ENCODE measurements at regions not wholly inside any gene's neighbourhood (a gene's known extent, or its start where the extent isn't known, plus 50 kb on each side); places are given as distances from the start of the nearest gene placed in this dataset.

DNA sequence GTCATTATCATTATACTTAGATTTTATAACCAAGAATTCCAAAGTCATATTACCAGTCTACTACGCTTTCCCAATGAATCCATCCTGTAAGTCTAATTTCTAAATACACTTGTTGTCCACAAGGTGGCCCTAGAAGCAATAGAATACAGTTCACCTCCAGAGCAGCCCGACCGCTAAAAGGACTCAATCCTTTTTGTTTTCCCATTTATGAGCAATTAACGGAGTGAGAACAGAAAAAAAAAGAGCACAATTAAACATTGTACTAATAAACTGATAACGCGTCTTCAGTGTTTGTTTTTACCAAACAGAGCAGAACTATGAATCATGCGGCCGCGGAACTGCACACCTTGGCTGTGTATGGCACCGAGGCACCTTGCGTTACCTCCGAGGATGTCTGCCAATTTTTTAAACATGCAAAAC, 160.7 kb upstream of the DAPK1 start:
- H3K4me2 ChIP-seq (ENCODE audit: insufficient read depth, insufficient read length, low read length): peak overlapping the region; percentile 80
- H2BK20ac ChIP-seq (ENCODE audit: low read depth, low read length, poor library complexity, severe bottlenecking): no peak overlapping the region
- no peak overlapping the region for H3K18ac ChIP-seq (ENCODE audit: insufficient read length, low read depth, low read length)
- no peak overlapping the region for H4K5ac ChIP-seq (ENCODE audit: insufficient read length, low read depth, low read length)
- H4K8ac ChIP-seq (replicated peaks; ENCODE audit: insufficient read length, low read depth, low read length): no peak overlapping the region
- no peak overlapping the region for H3K14ac ChIP-seq (ENCODE audit: insufficient read depth, low read length)
- no peaks in the 10 kb centered on the region for H3K27me3 ChIP-seq (ENCODE audit: insufficient read depth, low read length)
- peaks cover 14% of the 10 kb centered on the region for H3K23me2 ChIP-seq (ENCODE audit: insufficient read length, low read depth, low read length, poor library complexity, severe bottlenecking)
- H2AFZ ChIP-seq (ENCODE audit: low read length): peak overlapping the region; percentile 1
- H3K27ac ChIP-seq (ENCODE audit: insufficient read length, low read depth, low read length): no peak overlapping the region
- Mint-ChIP-seq H3K4me1 (peaks cover 32% of the 10 kb centered on the region in 2 experiments), H3K27ac (peak overlapping the region in 1 of 3 experiments; percentile 91; a peak in 3 of 7 replicates), H3K4me3 (peak overlapping the region; percentile 67 to 78), H3K27me3 (ENCODE audit: low read depth) (peaks cover 2% of the 10 kb centered on the region), H3K36me3 (ENCODE audit: insufficient read depth in 1 of 3, low read depth in 3 of 3) (peaks cover 0 to 2% (median 1%) of the 10 kb centered on the region in 3 experiments; a peak in 5 of 7 replicates), H3K9me3 (peaks cover 2 to 8% of the 10 kb centered on the region in 2 experiments; a peak in 4 of 5 replicates)
- H3K9ac ChIP-seq (ENCODE audit: extremely low read depth, insufficient read length, low read length): peak overlapping the region; percentile 20
- H3K56ac ChIP-seq (ENCODE audit: insufficient read length, low read depth, low read length): no peak overlapping the region
- TF ChIP-seq, protein P1, sequence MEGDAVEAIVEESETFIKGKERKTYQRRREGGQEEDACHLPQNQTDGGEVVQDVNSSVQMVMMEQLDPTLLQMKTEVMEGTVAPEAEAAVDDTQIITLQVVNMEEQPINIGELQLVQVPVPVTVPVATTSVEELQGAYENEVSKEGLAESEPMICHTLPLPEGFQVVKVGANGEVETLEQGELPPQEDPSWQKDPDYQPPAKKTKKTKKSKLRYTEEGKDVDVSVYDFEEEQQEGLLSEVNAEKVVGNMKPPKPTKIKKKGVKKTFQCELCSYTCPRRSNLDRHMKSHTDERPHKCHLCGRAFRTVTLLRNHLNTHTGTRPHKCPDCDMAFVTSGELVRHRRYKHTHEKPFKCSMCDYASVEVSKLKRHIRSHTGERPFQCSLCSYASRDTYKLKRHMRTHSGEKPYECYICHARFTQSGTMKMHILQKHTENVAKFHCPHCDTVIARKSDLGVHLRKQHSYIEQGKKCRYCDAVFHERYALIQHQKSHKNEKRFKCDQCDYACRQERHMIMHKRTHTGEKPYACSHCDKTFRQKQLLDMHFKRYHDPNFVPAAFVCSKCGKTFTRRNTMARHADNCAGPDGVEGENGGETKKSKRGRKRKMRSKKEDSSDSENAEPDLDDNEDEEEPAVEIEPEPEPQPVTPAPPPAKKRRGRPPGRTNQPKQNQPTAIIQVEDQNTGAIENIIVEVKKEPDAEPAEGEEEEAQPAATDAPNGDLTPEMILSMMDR (conservative IDR thresholded peaks at IDR 0.05): peak; percentile 84
- H3K4ac ChIP-seq (ENCODE audit: low read depth, low read length): no peak overlapping the region
- DNase-seq: no peak
- no peak overlapping the region for H2BK15ac ChIP-seq (ENCODE audit: low read depth, low read length)
- H4K91ac ChIP-seq (ENCODE audit: insufficient read length, low read depth, low read length): no peak overlapping the region
- no peak overlapping the region for H2BK120ac ChIP-seq (ENCODE audit: low read depth, low read length, poor library complexity, severe bottlenecking)
- peaks cover 3% of the 10 kb centered on the region; the same call in 1 of the 2 replicates for H3K4me1 ChIP-seq (ENCODE audit: insufficient read depth, low read length)
- H3T11ph ChIP-seq (ENCODE audit: low read length): no peak overlapping the region
- no peak overlapping the region for H2AK5ac ChIP-seq (ENCODE audit: insufficient read length, low read length)
- no peak overlapping the region for H3K23ac ChIP-seq (ENCODE audit: insufficient read length, low read depth, low read length)
- H3K79me1 ChIP-seq (ENCODE audit: insufficient read depth, low read depth, low read length, poor library complexity, severe bottlenecking): no peaks in the 10 kb centered on the region
- H2BK12ac ChIP-seq (ENCODE audit: insufficient read length, low read depth, low read length): no peak overlapping the region
- peaks cover under 1% of the 10 kb centered on the region for H3K9me3 ChIP-seq (ENCODE audit: control insufficient read depth, low read depth, low read length)
- no peaks in the 10 kb centered on the region; the same call in 1 of the 2 replicates for H3K79me2 ChIP-seq (ENCODE audit: insufficient read depth, low read length)
- no CpG with 5 or more reads among the region's 12 CpGs for WGBS (ENCODE audit: extremely low coverage, insufficient read length, low lambda C conversion rate)
- no peaks in the 10 kb centered on the region for H4K20me1 ChIP-seq (ENCODE audit: control insufficient read depth, insufficient read depth, insufficient read length)
- no peak overlapping the region for H2BK5ac ChIP-seq (ENCODE audit: insufficient read length, low read length)
